Thymus (tissue), 11 donors: ENCODE measurements at regions not wholly inside any gene's neighbourhood (a gene's known extent, or its start where the extent isn't known, plus 50 kb on each side); places are given as distances from the start of the nearest gene placed in this dataset.

Source experiments
- DNase-seq, 9 donors: peaks; one replicate each; pipeline ENCODE4 v3.0.0-alpha.2; 2013; ENCODE audit warnings: low spot score in 9 of 9, low read depth in 6 of 9, missing footprints in 1 of 9
- H3K27ac ChIP-seq, 2 donors: one replicate each; pipeline ENCODE4 v1.5.1; 2013; ENCODE audit warnings: control low read depth in 1 of 2, low read depth in 1 of 2, low read length in 1 of 2, mild to moderate bottlenecking in 1 of 2, moderate library complexity in 1 of 2
- H3K27me3 ChIP-seq, 2 donors: one replicate each; pipeline ENCODE4 v1.5.1; 2013; ENCODE audit warnings: low read length in 1 of 2; ENCODE audit not compliant: control insufficient read depth in 2 of 2, insufficient read depth in 1 of 2
- H3K36me3 ChIP-seq, 2 donors: one replicate each; pipeline ENCODE4 v1.5.1; 2013; ENCODE audit warnings: low read length in 1 of 2, mild to moderate bottlenecking in 1 of 2, moderate library complexity in 1 of 2; ENCODE audit not compliant: control insufficient read depth in 2 of 2, insufficient read depth in 2 of 2
- H3K4me1 ChIP-seq, 2 donors: one replicate each; pipeline ENCODE4 v1.5.1; 2013; ENCODE audit warnings: low read length in 2 of 2; ENCODE audit not compliant: control insufficient read depth in 2 of 2, insufficient read depth in 2 of 2
- H3K4me3 ChIP-seq, 2 donors: one replicate each; pipeline ENCODE4 v1.5.1; 2013; ENCODE audit warnings: low read length in 2 of 2, control low read depth in 1 of 2, mild to moderate bottlenecking in 1 of 2
- H3K9me3 ChIP-seq, 2 donors: one replicate each; pipeline ENCODE4 v1.5.1; 2013; ENCODE audit warnings: low read length in 1 of 2, mild to moderate bottlenecking in 1 of 2; ENCODE audit not compliant: control insufficient read depth in 2 of 2, insufficient read depth in 1 of 2
- WGBS: extraction: QIAGEN DNeasy Blood & Tissue Kit; methylation state at CpG from one replicate; pipeline ENCODE4 v1.1.7; 2013; 5-methylcytosine and 5-hydroxymethylcytosine counted together
- donor health status: healthy.

DNA sequence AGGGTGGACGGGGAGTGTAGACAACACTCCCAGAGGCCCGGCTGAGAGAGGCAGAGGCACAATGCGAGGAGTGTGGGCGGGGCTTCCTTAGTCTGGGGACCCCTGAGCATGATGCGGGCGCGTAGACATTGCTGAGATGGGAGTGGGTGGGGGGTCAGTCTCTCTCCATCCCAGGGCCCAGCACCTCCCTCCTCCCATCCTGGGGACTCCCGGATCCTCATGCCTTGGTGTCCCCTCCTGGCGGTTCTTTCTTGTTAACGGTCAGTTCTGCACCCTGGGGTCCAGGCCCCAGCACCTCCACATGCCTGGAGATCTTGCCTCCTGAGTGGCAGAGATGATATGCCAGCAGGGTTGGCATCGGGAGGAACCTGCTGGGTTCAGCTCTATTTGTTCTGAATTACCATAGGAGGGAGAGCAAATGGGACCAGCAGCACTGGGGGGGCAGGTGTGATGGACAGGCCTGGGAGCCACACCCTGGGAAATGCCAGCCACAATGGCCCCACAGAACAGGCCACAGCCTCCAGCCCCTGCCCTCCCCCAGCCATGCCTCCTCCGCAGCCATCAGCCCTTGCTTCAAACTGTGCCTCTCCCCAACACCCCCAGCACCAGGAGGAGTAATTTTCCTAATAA lies 55.7 kb downstream of the RTL6 start:
- Histone ChIP-seq H3K27me3 (no peaks in the 10 kb centered on the region), H3K27ac (no peak overlapping the region), H3K9me3 (peaks cover 0 to 13% of the 10 kb centered on the region in 2 donors), H3K36me3 (no peaks in the 10 kb centered on the region), H3K4me1 (peaks cover 0 to 58% of the 10 kb centered on the region in 2 donors), H3K4me3 (no peak overlapping the region)
- no peak for DNase-seq
- 98% methylated on average over 12 of the region's 12 CpGs for WGBS

DNA sequence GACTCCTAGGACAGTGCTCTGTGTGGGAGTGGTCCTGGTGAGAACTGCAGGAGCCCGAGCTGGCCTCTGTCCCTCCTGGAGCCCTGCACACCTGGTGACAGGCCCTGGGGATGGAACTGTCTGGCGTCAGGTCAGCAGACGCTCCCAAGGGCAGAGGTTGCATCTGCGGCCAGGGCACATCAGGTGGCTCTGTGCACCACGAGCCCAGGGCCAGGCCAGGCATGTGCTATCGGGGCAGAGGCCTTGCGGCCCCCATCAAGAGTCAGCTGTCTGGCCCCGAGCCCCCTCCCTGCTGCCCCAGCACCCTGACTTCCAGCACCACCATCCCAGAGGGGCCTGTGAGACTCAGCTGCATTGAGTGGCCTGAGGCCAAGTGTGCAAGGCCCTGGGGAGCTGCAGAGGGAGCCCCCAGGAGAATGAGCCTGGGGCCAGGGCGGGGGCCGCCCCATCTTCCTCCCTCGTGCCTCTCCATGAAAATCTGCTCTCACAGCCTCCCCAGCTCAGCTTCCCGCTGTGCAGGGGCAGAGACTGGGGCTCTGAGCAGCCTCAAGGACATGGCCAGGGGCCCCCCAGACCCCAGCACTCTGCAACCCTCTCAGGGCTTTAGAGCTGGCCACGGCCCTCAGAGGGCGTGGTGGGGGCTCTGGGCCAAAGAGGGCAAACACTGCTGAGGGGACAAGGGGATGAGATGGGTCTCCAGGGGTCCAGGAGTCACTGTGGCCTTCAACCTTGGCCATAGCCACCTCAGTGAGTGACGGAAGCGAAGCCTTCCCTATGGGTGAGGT lies 56.4 kb downstream of the RTL6 start:
- H3K9me3 ChIP-seq: peaks cover 0 to 11% of the 10 kb centered on the region in 2 donors
- H3K27me3 ChIP-seq: no peaks in the 10 kb centered on the region
- no peak overlapping the region for H3K4me3 ChIP-seq
- no peak for DNase-seq
- no peak overlapping the region for H3K27ac ChIP-seq
- H3K36me3 ChIP-seq: no peaks in the 10 kb centered on the region
- peaks cover 0 to 61% of the 10 kb centered on the region in 2 donors for H3K4me1 ChIP-seq
- WGBS: 96% methylated on average over 16 of the region's 16 CpGs

DNA sequence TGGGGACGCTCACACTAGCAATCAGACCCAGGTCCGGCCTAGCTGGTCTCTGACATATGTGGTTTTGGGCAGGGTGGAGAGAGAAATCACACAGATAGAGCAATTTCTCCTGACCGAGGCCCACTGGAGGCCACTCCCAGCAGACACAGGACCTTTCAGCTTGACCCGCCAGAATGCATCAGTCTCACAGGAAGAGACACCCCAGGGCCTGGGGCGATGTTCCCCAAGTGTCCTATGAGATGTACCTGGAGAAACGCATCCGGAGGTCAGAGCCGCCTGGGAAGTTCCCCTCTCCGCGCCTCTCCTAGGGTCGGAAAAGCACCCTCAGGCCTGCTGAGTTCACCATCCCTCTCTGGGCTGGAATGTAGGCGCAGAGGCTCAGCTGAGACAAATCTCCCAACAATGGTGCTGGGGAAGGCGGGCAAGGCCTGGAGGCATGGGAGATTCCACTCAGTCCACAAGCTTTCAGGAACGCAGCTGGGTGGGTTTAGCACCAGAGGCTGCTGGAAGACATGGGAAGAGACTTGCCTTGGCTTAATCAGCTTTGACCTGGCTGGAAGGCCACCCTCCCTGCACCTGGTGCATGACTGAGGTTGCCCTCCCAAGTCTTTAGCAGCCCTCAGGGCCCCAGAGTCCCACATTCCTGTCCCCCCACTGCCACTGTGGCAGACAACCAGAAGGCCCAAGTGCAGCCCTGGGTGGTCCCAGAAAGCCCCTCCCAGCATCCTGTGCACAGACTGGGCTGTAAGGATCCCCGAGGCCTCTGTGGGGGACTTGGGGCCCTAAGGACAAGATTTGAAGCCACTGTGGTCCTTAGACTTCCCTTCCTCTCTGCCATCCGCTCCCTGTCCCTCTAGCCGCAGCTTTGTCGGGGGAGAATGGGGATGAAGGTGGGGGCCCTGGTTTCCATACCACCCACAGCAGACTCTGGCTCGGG lies 57.5 kb downstream of the RTL6 start:
- Histone ChIP-seq H3K9me3 (peaks cover 0 to under 1% of the 10 kb centered on the region in 2 donors), H3K27ac (peak overlapping the region in 1 of 2 donors; percentile 36), H3K4me1 (peaks cover 0 to 58% of the 10 kb centered on the region in 2 donors), H3K36me3 (no peaks in the 10 kb centered on the region), H3K4me3 (no peak overlapping the region), H3K27me3 (no peaks in the 10 kb centered on the region)
- no peak for DNase-seq
- WGBS: 96% methylated on average over 19 of the region's 19 CpGs

DNA sequence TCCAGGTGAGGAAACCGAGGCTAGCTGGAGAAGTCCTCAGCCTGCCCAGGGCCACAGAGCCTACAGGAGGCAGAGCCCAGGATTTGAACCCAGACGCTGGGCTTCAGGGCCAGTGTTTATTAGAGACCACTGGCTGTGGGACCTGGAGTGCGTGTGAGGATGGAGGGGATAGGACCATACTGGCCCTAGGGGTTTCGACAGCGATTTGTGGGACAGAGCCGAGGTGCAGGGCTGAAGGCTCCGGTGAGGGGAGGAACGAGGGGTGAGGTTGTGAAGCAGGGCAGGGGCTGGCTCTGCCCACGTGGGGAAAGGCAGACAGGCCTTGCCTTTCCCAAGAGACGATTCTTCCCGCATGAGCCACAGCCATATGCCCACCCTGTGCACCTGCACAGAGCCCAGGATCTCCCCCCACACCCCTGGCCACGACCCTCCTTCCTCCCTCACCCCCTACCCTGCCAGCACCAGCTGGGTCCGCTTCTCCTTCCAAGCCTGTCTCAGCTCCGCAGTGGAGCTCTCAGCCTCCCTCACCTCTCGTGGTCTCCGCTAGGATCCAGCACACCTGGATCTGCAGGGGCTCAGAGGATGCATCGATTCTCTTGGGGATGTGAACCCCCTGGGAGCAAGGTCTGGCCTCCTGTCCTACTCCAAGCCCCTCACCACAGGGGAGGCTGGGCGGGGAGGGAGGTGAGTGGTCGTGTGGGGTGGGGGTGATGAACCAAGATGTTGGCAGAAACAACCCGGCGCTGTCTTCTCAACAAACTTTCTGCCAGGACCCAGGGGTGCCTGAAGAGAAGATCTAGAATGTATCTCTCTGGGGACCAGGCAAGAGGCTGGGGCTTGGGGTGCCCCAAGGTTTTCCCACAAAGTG lies 58.4 kb downstream of the RTL6 start:
- peak in 1 of 9 donors; percentile 29 for DNase-seq
- Histone ChIP-seq H3K4me1 (peaks cover 0 to 52% of the 10 kb centered on the region in 2 donors), H3K9me3 (no peaks in the 10 kb centered on the region), H3K27me3 (no peaks in the 10 kb centered on the region), H3K36me3 (no peaks in the 10 kb centered on the region), H3K27ac (peak overlapping the region in 1 of 2 donors; percentile 57), H3K4me3 (no peak overlapping the region)
- 65% methylated on average over 21 of the region's 21 CpGs for WGBS

DNA sequence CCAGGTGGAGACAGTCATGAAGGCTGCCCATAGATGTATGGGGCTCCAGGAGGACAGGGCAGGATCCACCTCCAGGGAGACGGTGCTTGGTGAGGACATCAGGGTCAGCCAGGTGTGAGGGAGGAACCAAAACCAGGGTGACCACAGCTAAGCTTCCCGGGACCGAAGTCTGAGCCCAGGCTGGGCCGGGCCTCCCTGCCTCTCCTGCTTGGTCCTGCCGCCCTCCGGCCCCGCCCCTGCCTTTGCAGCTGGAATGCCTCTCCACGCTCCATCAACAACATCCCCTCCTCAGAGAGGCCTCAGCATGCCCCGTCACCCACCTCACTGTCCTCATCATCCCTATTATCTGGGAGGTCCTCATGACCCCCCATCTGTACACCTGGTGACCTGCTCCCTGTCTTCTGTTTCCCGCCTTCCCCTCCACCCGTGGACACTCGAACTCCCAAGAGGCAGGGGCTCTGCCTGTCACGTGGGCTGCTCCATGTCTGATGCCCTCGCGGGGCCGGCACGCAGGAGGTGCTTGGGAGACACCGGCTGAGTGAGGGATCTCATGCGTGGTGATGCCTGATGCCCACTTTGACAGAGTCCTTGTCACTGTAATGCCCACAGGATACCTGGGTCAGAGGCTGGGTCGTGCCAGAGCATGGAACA lies 59.4 kb downstream of the RTL6 start:
- Histone ChIP-seq H3K4me3 (no peak overlapping the region), H3K9me3 (no peaks in the 10 kb centered on the region), H3K36me3 (no peaks in the 10 kb centered on the region), H3K4me1 (peaks cover 0 to 42% of the 10 kb centered on the region in 2 donors), H3K27me3 (no peaks in the 10 kb centered on the region), H3K27ac (peak overlapping the region in 1 of 2 donors; percentile 57)
- DNase-seq: no peak
- WGBS: 96% methylated on average over 20 of the region's 20 CpGs

DNA sequence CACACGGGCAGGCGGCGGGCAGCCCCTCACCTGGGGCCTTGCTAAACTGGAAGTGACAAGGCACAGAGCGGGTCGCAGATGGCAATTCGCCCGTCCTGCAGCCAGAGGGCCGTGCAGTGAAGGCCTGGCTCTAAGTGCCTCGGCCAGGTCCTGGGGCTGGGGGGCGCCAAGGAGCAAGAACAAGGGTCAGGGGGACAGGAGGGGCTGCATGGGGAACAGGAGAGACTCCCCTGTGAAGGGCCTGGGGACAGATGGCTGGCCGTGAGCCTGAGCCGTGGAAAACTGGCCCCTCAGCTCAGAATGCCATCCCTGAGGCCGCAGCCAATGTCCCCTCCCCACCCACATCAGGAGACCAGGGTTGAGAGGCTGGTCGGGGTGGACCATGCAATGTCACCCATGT lies 60.0 kb downstream of the RTL6 start:
- 94% methylated on average over 14 of the region's 14 CpGs for WGBS
- peaks cover 0 to 38% of the 10 kb centered on the region in 2 donors for H3K4me1 ChIP-seq
- H3K4me3 ChIP-seq: no peak overlapping the region
- H3K27me3 ChIP-seq: no peaks in the 10 kb centered on the region
- no peak overlapping the region for H3K27ac ChIP-seq
- no peak for DNase-seq
- no peaks in the 10 kb centered on the region for H3K36me3 ChIP-seq
- no peaks in the 10 kb centered on the region for H3K9me3 ChIP-seq

DNA sequence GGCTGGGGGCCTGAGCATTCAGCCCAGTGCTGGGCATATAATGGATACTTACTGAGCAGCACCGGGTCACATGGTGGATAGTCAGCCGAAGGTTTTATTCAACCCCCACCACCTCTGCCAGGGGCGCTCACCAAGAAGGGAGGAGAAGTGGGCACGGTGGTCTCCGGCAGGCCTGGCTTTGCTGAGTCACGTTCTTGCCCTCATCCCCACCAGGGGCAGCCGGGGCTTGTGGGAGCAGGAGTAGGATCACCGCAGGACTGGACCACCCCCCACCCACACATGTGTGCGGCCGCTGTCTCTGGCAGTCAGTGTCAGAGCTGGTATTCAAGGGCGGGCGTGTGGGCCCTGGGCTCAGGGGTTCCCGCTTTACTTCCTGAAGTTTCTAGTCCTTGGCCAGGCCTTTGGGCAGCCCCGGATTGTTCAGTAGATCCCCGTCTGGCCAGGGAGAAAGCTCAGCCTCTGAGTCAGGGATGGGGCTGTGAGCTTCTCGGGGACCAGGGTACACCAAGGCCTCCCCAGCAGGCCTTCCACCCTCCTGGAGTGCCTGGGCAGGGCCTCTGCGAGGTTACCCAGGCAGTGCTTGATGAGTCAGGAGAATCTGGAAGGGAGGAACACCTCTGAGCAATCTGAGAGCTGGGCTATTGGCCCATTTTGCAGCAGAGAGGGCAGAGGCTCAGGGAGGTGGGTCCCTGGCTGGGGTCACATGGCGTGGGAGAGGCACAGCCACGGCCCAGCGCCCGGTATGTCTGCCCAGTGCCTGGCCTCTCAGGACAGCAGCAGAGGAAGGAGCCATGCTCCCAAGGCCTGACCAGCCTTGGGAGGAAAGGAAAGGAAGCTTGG lies 60.6 kb downstream of the RTL6 start:
- no peak for DNase-seq
- no peaks in the 10 kb centered on the region for H3K27me3 ChIP-seq

More for the DNA sequence above, 60.6 kb downstream of the RTL6 start:
- peaks cover 0 to 32% of the 10 kb centered on the region in 2 donors for H3K4me1 ChIP-seq
- H3K4me3 ChIP-seq: no peak overlapping the region
- H3K36me3 ChIP-seq: no peaks in the 10 kb centered on the region
- WGBS: 97% methylated on average over 21 of the region's 21 CpGs
- no peaks in the 10 kb centered on the region for H3K9me3 ChIP-seq
- H3K27ac ChIP-seq: no peak overlapping the region
